Kasumi-1 (cell line): ENCODE measurements at regions not wholly inside any gene's neighbourhood (a gene's known extent, or its start where the extent isn't known, plus 50 kb on each side); places are given as distances from the start of the nearest gene placed in this dataset.
"Not testable (repeated sequence)": the region's sequence is repeated elsewhere in the genome, so short reads cannot be mapped to it uniquely, and the experiment has no call there.

Experiments used
- DNase-seq, 2 experiments: peaks; one replicate each; lab custom pipeline; 2025; lab: John Stamatoyannopoulos, UW

- no peak for DNase-seq
Measured at GRCh38 chr2:144834363-144834762, 314.4 kb upstream of the ZEB2 start.

- peak in 1 of 2 experiments; percentile 28 for DNase-seq
Measured at GRCh38 chr2:144833075-144833637, 313.2 kb upstream of the ZEB2 start.

DNA sequence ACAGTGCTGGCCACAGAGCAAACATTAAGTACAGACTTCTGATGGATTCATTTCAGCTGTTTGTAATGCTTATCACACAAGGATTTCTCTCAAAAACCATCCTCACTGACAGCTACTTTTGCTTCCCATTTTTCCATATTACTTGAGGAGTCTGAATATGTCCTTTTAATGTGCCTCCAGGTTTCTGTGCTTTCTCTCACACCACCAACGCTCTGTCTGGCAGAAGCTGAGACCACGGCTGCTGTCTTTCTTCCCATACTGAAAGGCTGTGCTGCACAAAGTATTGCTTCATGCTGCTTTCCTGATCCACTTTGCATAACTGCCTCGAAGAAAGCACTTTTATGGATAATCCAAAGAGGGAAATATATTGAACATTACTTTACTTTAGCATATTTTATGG, 312.1 kb upstream of the ZEB2 start:
- peak; percentile 31 to 32 for DNase-seq

- no peak for DNase-seq
Measured at GRCh38 chr2:144830543-144830942, 310.6 kb upstream of the ZEB2 start.

DNA sequence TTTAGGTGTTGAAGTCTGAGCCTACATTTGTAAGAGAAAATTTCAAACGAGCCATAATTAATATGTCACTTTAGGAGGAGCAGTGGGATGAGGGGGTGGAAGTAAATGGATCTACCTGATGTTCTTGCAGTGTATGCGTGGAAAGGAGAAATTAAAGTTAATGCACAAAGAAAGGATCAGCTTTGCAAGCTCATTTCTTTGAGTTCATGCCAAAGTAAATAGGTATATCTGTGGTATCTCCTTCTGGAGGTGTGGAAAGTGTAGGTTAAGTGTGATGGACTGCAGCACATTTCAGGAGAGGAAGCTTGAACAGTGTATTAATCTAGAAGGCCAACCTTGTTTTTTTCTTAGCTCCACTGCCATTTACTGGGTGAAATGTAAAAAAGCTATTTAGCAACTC, 307.5 kb upstream of the ZEB2 start:
- no peak for DNase-seq

- DNase-seq: peak; percentile 40 to 50
Measured at GRCh38 chr2:144826105-144826504, 306.2 kb upstream of the ZEB2 start.

DNA sequence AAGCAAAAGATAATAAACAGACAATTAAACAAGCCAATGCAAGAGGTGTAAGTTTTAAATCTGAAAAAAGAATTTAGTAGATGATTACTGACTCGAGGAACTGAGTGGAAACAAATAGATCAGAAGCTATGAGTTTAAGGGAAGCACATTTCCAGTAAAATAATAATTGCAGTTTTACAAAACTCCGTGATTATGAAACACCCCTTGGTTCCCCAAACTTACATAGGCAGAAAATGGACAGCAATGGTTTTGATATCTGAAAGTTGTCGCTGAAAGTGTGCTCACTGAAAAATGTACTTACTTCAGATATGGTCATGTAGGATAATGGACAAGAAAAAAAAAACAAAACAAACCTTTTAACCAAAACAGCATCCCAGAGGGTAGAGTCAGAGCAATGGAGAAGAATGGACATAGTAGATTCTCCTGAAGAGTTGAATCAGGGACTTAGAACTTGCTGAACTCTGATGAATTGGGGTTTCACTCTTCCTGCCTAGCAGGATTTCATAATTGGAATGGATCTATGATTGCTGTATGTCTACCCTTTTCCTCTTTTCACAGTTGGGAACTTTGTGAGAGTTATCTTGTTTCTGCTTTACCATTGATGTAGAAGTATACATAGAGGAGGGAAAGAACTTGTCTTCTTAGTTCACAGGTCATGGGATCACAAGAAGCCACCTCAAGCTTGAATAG, 305.6 kb upstream of the ZEB2 start:
- DNase-seq: no peak

DNA sequence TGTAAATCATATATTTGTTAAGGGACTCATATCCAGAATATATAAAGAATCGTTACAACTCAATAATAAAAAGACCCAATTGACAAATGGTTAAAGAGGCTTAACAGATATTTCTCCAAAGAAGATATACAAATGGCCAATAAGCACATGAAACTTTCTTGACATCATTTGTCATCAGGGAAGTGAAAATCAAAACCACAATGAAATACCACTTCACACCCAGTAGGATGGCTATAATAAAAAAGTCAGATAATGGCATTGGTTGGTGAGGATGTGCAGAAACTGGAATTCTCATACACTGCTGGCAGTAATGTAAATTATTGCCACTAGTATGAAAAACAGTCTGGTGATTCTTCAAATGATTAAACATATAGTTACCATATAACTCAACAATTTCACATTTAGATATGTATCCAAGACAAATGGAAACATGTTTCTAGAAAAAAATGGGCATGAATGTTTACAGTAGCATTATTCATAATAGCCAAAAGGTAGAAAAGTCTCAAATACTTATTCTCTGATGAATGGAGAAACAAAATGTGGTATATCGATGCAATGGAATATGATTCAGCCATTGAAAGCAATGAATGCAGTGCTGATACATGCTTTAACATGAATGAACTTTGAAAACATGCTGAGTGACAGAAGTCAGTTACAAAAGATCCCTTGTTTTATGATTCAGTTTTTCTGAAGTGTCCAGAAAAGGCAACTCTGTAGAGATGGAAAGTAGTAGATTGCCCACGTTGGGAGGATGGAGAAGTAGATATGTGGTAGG, 304.6 kb upstream of the ZEB2 start:
- no peak for DNase-seq

GRCh38 chr2:144822966-144823365, 303.0 kb upstream of the ZEB2 start:
- DNase-seq: no peak

DNA sequence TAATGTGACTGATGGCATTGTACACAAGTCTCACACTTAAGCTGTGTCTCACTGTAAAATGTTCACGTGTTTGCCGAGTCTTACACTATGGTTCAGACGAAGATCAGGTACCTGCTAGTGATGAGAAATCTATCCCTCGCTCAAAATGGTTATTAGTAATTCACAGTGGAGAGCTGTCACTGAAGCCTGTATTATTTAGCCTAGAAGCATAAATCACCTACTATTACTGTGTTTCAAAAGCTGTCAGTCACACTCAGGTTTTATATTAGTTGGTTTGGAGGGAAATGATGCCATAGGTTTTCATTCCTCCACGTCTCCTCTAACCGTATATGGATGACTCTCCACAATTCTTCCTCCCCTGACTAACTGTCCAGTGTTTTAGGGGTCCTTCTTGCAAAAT, 292.4 kb upstream of the ZEB2 start:
- no peak for DNase-seq

GRCh38 chr2:144801766-144802165, 281.8 kb upstream of the ZEB2 start:
- no peak for DNase-seq

DNA sequence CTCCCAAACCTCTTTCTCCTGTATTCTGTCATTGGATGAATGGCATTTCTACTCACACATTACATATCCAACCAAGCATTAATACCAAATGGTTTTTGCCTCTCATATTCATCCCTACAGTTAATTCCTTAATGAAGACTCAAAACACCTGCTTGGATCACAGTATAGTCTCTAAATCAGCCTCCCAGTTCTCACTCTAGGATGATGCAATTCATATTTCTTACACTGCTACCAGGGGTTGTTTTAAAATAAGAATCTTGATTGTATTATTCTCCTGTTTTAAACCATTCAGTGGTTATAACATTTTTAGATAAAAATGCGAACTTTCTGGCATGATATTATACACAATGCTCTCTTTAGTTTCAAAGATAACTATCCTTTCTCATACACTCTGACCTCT, 281.4 kb upstream of the ZEB2 start:
- DNase-seq: no peak

- DNase-seq: no peak
Measured at GRCh38 chr2:144798989-144799388, 279.1 kb upstream of the ZEB2 start.

DNA sequence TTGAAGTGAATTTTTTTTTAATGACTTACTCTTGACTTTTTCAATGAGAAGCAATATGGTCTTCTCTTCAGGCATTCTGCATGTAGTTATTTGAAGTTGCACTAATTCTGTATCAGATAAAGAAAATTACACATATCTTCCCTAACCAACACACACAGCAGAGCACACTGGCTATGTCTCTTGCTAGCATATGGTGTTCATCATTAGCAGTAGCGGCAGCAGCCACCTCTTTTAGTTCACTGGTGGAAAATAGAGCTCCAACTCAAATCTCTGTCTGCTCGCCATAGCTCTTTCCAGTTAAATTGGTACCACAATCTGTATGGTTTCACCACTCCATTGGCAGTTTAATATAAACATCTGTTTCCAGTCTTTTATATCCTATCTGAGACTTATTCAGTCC, 278.1 kb upstream of the ZEB2 start:
- no peak for DNase-seq

- no peak for DNase-seq
Measured at GRCh38 chr2:144796936-144797335, 277.0 kb upstream of the ZEB2 start.

DNA sequence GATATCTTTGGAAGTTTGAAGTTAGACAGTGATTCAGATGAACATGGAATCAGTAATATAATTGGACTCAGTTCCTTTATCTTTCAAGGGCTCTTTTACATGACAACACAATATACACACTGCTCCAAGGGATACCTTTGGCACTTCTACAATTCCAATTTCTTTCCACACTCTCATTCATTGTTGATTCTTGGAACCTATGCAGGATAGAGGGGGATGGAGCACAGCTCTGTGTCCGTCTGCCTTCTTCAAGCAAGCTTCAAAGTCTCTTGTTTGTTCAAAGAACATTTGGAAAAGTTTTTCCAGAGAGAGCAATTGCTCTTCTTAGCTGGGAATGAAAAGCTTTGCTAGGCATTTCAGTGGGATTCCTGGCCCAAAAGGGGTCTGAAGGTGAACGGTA, 276.2 kb upstream of the ZEB2 start:
- no peak for DNase-seq

DNA sequence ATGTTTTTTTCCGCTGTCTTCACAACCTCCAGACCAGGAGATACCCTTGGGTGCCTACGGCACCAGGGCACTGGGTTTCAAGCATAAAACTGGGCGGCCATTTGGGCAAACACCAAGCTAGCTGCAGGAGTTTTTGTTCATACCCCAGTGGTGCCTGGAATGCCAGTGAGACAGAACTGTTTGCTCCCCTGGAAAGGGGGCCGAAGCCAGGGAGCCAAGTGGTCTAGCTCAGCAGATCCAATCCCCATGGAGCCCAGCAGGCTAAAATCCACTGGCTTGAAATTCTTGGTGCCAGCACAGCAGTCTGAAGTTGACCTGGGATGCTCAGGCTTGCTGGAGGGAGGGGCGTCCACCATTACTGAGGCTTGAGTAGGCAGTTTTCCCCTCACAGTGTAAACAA, 265.3 kb upstream of the ZEB2 start:
- DNase-seq: no peak

DNA sequence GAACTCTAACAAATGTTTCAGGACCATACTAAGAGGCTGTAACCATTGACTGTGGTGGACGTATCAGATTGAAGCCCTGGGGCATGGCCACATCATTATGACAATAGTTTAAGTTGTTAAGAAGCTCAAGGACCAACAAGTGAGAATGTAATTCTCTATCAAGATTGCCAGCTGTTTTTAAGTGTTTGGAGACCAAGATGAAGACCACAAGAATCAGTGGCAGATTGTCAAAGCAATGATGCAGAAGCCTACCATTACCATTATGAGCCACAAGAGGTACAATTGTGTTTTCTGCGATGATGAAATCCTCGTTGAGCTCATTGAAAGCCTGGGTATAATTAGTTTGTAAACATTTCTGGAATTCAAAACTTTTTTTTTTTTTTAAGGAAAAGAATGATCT, 261.1 kb upstream of the ZEB2 start:
- DNase-seq: no peak

DNA sequence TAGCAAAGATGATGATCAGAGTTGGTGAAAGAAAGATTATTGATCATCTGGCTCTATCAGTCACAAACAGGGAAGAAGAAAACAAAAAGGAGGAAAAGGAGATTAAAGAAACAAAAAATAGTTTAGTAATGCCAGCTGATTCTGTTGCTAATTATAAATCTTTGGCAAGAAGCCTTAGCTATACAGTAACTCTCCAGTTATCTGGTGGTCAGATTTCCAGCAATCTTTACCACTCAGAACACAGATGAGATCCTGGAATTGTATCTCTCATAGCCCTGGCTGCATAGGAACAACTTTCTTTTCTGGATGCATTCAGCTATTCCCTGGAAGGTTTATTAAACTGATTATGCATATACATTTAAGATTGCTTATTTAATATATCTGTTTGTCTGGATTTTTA, 256.8 kb upstream of the ZEB2 start:
- DNase-seq: no peak

- DNase-seq: peak; percentile 26 to 68
Measured at GRCh38 chr2:144774809-144775208, 254.9 kb upstream of the ZEB2 start.

GRCh38 chr2:144771348-144771747, 251.4 kb upstream of the ZEB2 start:
- DNase-seq: no peak

DNA sequence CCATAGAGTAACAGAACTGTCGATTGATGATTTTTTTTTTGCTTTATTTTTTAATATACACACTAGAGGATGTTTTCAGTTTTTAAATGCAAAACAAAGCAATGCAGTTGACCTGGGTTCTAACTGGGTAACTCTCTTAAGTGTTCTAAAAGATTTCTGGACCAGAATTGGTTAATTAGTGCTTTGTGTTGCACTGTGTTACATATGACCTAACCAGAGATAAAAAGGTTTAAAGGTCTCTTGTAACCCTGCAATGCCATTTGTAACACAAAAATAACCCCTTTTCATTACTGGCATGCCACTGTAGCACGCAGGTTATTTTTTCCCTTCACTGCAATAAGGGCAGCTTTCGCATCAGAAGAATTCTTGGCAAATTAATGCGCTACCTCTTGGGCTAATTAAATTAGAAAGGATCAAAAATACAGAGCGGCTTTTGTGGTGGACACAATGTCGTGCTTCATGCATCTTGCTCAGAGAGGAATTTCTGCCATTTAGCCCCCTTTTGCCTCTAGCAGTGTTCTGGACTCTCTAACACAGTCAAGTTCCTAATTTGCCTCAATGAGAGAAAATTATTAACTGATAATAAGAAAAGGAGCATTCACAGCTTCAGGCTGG, 250.8 kb upstream of the ZEB2 start:
- DNase-seq: no peak

DNA sequence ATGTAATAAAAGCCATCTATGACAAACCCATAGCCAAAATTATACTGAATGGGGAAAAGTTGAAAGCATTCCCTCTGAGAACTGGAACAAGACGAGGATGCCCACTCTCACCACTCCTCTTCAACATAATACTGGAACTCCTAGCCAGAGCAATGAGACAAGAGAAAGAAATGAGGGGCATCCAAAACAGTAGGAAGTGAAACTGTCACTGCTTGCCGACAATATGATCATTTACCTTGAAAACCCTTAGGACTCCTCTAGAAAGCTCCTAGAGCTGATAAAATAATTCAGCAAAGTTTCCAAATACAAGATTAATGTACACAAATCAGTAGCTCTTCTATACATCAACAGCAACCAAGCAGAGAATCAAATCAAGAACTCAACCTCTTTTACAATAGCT, 241.0 kb upstream of the ZEB2 start:
- not testable (repeated sequence) for DNase-seq
